ENCODE measurements at regions not wholly inside any gene's neighbourhood (a gene's known extent, or its start where the extent isn't known, plus 50 kb on each side); places are given as distances from the start of the nearest gene placed in this dataset.
"Not testable (repeated sequence)": the region's sequence is repeated elsewhere in the genome, so short reads cannot be mapped to it uniquely, and the experiment has no call there.

- Histone ChIP-seq H3K27ac (no peak overlapping the region), H3K9me3 (no peaks in the 10 kb centered on the region), H3K36me3 (no peaks in the 10 kb centered on the region), H3K4me1 (no peaks in the 10 kb centered on the region), H3K27me3 (peaks cover 9% of the 10 kb centered on the region), H3K4me3 (no peak overlapping the region)
- in situ Hi-C loops (cut with MboI; ENCODE audit: low pct_ligation_motif_present in 1 of 4, low pct_unique_long_range_greater_than_20kb in 1 of 4, low sequenced_read_pairs in 3 of 4): no loop called here
- 88 to 93% methylated on average over 4 of the region's 4 CpGs for WGBS, 2 donors (ENCODE audit: low coverage in 1 of 2)
- TF ChIP-seq EP300 (IDR thresholded peaks at IDR 0.05; ENCODE audit: low read depth) (no peak), POLR2A (IDR thresholded peaks at IDR 0.05) (no peak), CTCF (IDR thresholded peaks at IDR 0.05) (no peak), POLR2AphosphoS5 (IDR thresholded peaks at IDR 0.05) (no peak)
- no peak for DNase-seq
- intact Hi-C loops (cut with DNase I; ENCODE audit: low total_unique reads): no loop called here
These were observed 122.0 kb downstream of the SPP2 start for GRCh38 chr2:234172532-234172931.

- intact Hi-C loops (cut with DNase I; ENCODE audit: low total_unique reads) (no loop called here), in situ Hi-C loops (cut with MboI; ENCODE audit: low pct_ligation_motif_present in 1 of 4, low pct_unique_long_range_greater_than_20kb in 1 of 4, low sequenced_read_pairs in 3 of 4) (no loop called here)
- H3K9me3 ChIP-seq: no peaks in the 10 kb centered on the region
- 67 to 72% methylated on average over 2 to 10 of the region's 10 CpGs for WGBS, 2 donors (ENCODE audit: low coverage in 1 of 2)
- H3K27me3 ChIP-seq: peaks cover 8% of the 10 kb centered on the region
- no peaks in the 10 kb centered on the region for H3K36me3 ChIP-seq
- no peak for DNase-seq
- TF ChIP-seq CTCF (IDR thresholded peaks at IDR 0.05) (no peak), POLR2AphosphoS5 (IDR thresholded peaks at IDR 0.05) (no peak), POLR2A (IDR thresholded peaks at IDR 0.05) (no peak), EP300 (IDR thresholded peaks at IDR 0.05; ENCODE audit: low read depth) (no peak)
- no peak overlapping the region for H3K4me3 ChIP-seq
- H3K4me1 ChIP-seq: no peaks in the 10 kb centered on the region
- no peak overlapping the region for H3K27ac ChIP-seq
These were observed 121.6 kb downstream of the SPP2 start for GRCh38 chr2:234172066-234172465.

GRCh38 chr2:234171666-234172065 lies 121.2 kb downstream of the SPP2 start:
- Histone ChIP-seq H3K4me1 (no peaks in the 10 kb centered on the region), H3K27ac (no peak overlapping the region), H3K9me3 (no peaks in the 10 kb centered on the region), H3K36me3 (no peaks in the 10 kb centered on the region), H3K27me3 (peaks cover 4% of the 10 kb centered on the region), H3K4me3 (no peak overlapping the region)
- in situ Hi-C loops (cut with MboI; ENCODE audit: low pct_ligation_motif_present in 1 of 4, low pct_unique_long_range_greater_than_20kb in 1 of 4, low sequenced_read_pairs in 3 of 4) (no loop called here), intact Hi-C loops (cut with DNase I; ENCODE audit: low total_unique reads) (no loop called here)
- no peak for DNase-seq
- TF ChIP-seq CTCF (IDR thresholded peaks at IDR 0.05) (no peak), POLR2AphosphoS5 (IDR thresholded peaks at IDR 0.05) (no peak), EP300 (IDR thresholded peaks at IDR 0.05; ENCODE audit: low read depth) (no peak), POLR2A (IDR thresholded peaks at IDR 0.05) (no peak)
- WGBS, 2 donors (ENCODE audit: low coverage in 1 of 2): 93% methylated on average over 14 of the region's 14 CpGs; no CpG with 5 or more reads in 1 of the 2 donors

GRCh38 chr2:234169674-234170073 lies 119.2 kb downstream of the SPP2 start:
- no peaks in the 10 kb centered on the region for H3K27me3 ChIP-seq
- H3K9me3 ChIP-seq: no peaks in the 10 kb centered on the region
- H3K27ac ChIP-seq: no peak overlapping the region
- H3K4me3 ChIP-seq: no peak overlapping the region
- H3K36me3 ChIP-seq: no peaks in the 10 kb centered on the region
- WGBS, 2 donors (ENCODE audit: low coverage in 1 of 2): 89 to 100% methylated on average over 1 of the region's 1 CpG
- TF ChIP-seq POLR2A (IDR thresholded peaks at IDR 0.05): no peak
- no peak for TF ChIP-seq EP300 (IDR thresholded peaks at IDR 0.05; ENCODE audit: low read depth)
- no peak for TF ChIP-seq POLR2AphosphoS5 (IDR thresholded peaks at IDR 0.05)
- no peak for TF ChIP-seq CTCF (IDR thresholded peaks at IDR 0.05)
- in situ Hi-C loops (cut with MboI; ENCODE audit: low pct_ligation_motif_present in 1 of 4, low pct_unique_long_range_greater_than_20kb in 1 of 4, low sequenced_read_pairs in 3 of 4) (no loop called here), intact Hi-C loops (cut with DNase I; ENCODE audit: low total_unique reads) (no loop called here)
- no peaks in the 10 kb centered on the region for H3K4me1 ChIP-seq
- DNase-seq: no peak

GRCh38 chr2:234168605-234169570 lies 118.4 kb downstream of the SPP2 start:
- H3K4me3 ChIP-seq; H3K4me1 ChIP-seq; H3K36me3 ChIP-seq; H3K27me3 ChIP-seq; intact Hi-C loops (cut with DNase I; ENCODE audit: low total_unique reads); DNase-seq; in situ Hi-C loops (cut with MboI; ENCODE audit: low pct_ligation_motif_present in 1 of 4, low pct_unique_long_range_greater_than_20kb in 1 of 4, low sequenced_read_pairs in 3 of 4); H3K27ac ChIP-seq; H3K9me3 ChIP-seq: not testable (repeated sequence)
- WGBS, 2 donors (ENCODE audit: low coverage in 1 of 2): 54 to 60% methylated on average over 4 to 8 of the region's 8 CpGs

Data from transverse colon (tissue), 4 donors.